Fibroblast of the conjunctiva (primary cell): ENCODE measurements at regions not wholly inside any gene's neighbourhood (a gene's known extent, or its start where the extent isn't known, plus 50 kb on each side); places are given as distances from the start of the nearest gene placed in this dataset.

Experiments
- DNase-seq: peaks from one replicate; pipeline ENCODE4 v3.0.0-alpha.2; 2010; ENCODE audit warnings: low read depth

DNA sequence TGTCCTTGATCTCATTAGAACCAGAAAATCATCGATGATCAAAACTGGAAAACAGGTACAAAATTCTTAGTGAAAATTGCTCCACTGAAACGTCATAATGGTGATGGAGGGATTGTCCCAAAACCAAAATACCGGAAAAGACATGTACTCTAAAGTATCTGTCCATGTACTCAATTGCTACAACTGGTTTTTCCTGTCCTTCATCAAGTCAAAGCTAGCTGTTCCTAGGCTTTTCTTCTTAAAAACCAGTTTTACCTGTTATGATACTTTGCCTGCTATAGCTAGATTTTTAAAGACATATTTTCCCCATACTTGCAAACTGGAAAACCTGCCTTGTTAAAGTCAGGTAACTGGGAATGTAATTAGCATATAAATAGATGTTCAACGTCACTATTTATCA is 50.5 kb upstream of the LRRC1 start:
- no peak for DNase-seq

DNA sequence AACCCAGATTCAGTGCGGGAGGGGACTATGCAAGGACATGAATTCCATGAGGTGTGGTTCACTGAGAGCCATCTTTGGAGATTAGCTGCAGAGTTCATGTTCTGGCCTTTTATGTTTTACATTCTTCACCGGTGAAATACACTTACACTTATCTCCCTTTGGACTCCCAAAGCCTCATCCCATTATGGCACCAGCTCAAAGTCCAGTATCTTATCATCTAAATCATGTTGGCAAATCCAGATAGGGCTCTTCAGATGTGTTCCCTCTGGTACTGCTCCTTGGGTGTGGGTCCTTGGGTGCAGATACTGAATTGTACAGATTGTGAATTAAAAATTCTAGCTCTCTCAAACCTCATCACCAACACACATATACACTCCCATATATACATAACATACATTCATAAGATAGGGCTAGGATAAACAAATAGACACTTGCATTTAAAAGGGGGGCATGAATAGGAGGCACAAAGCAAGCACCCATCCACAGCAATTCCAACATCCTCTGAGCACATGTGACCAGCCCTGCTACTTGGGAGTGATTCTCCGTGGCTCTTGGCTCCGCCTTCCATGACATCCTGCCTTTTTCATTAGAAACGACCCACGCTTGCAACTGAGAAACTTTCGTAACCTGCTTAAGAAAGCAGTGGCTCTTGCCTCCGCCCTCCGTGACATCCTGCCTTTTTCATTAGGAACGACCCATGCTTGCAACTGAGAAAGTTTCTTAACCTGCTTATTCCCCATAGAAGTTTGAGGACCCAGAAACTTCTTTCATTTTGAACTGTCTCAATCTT is 53.6 kb upstream of the LRRC1 start:
- DNase-seq, result no peak

- no peak for DNase-seq
Measured at GRCh38 chr6:53737746-53738145, 57.1 kb upstream of the LRRC1 start.

DNA sequence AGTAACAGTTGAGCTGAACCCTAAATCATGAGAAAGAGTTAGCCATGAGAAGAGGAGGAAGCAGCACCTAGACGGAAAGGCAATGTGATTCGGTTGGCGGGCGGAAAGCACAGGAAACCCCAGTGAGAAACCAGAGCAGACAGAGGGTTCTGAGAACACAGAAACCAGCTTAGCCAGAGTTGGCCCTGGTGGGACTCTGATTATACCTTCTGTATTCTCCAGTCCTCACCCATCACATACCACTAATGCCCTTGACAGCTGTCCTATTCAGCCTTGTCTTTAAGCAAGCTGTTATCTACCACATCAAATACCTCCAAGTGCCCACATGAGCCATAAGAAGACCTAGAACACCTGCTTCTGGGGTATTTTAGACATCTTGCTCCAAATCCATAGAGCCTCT is 58.9 kb upstream of the LRRC1 start:
- no peak for DNase-seq

GRCh38 chr6:53734473-53735299 is 60.1 kb upstream of the LRRC1 start:
- no peak for DNase-seq

GRCh38 chr6:53731866-53732636 is 62.8 kb upstream of the LRRC1 start:
- DNase-seq, result no peak

DNA sequence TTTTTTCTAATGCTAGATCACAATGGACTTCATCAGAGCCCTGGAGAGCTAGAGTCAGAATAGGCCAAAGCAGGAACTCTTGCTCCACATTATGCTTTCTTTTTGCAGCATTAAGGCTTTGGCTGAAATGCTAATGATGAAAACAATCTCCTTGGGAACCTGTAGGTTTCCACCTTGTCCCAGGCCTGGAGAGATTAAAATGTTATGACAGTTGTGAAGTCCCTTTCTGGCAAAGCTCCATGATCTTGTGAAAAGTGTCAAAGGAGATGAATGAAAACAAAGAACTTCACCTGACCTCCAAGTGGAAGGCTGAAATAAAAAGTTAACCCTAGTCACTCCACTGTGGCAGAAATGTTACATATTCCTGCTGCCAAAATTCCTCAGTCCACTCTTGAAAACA is 64.0 kb upstream of the LRRC1 start:
- DNase-seq, result no peak

DNA sequence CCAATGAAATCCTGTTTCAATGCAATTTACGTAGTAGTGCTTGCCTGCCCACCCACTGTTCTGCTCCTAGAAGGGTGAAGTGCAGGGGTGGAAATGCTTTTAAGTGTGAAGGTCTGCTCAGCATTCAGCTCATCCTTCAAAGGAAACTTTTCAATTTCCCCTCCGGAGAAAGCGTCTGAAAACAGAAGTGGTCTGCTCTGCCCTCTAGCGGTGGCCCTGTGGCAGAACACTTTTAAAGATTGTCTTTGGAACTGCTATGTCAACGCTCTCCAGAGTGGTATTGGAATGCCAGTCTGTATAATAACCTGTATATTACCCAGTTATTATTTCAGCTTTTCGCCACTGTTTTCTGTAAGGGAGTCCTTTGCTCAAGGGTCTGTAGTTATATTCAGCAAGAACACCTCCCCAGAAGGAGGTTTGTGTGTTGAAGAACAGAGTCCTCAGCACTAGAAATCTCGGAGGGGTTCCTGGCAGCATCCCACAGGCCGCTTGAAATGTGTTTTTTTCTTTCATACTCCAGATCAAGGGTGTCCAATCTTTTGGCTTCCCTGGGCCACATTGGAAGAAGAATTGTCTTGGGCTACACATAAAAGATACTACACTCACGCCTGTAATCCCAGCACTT is 63.1 kb upstream of the KLHL31 start:
- DNase-seq, result peak; percentile 23

DNA sequence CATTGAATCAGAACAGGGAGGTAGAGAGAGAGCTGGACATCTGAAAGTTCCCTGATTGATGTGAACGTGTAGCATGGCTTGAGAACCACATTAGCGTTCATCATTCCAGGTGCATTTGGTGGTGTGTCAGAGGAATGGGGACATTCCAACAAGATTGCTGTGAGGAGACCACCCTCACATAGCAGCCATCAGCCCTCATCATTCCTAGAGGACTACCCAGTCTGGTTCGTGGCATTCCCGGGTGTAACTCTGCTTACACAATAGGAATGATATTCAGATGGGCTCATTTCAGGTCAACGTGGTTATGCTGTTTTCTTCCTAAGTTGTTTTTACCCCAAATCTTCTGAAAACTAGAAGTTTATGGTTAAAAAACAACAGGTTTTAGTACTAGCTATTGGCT is 62.2 kb upstream of the KLHL31 start:
- no peak for DNase-seq

DNA sequence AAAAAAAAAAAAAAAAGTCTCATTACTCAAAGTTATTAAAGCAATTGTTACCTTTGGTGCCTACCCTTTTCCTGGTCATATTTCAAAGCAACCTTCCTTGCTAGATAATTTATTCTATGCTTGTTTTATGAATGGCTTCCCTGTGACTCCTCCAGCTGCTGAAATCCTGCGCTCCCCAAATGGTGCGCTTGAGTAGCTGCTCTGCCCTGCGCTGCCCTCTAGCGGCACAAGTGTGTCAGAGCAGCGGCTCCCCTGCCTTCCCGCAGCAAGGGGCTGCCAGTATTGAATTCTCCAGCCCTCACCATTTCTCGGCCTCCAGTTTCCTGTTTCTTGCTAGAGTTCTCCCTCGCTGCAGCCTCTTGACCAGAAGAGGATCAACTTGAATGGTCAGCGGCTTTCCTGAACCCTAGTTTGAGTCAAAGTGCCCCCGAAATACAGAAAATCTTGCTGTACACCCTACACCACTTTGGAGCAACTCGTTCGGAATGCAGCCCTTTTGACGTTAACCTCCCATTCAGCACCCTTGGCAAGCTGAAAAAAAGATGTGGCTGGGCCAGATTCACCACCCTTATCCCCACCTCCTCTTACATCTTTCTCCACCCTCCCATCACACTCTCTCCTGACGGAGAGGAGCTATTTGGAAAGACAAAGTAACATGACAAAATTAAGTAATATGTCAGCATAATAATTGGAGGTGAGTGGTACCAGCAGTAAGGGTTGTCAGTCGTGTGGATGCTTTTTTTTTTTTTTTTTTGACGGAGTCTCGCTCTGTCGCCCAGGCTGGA is 60.4 kb upstream of the KLHL31 start:
- peak; percentile 53 for DNase-seq

DNA sequence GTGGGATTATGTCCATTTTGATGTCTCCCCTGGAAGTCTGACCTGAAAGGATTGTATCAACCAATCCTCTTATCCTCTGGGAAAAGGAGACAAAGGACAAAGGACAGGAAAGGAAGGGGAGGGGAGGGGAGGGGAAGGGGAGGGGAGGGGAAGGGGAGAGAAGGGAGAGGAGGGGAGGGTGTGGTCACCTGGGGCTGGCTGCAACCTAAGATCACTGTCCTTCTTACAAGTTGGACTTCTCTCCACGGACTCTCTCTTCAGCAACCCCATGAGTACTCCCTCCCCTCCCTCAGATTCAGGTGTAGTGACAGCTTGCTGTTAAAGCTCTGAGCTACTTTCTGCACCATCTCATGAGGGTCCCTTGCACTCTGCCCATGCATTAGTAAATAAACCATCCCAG is 58.9 kb upstream of the KLHL31 start:
- no peak for DNase-seq

DNA sequence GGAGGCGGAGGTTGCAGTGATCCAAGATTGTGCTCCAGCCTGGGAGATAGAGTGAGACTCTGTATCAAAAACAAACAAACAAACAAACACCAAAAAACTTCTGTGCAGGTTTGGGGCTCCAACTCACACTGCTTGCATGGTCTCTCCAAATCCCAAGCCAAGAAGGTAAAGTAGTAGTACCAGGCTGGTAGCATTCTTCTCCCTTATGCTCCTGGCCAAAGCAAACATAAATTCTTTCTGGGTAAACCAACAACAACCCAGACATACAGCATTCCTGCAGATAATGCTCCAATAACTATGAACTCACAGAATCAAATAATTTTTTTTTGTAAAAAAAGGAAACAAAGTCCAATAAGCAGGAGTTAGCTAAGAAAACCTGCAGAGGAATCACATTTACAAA is 57.8 kb upstream of the KLHL31 start:
- no peak for DNase-seq

DNA sequence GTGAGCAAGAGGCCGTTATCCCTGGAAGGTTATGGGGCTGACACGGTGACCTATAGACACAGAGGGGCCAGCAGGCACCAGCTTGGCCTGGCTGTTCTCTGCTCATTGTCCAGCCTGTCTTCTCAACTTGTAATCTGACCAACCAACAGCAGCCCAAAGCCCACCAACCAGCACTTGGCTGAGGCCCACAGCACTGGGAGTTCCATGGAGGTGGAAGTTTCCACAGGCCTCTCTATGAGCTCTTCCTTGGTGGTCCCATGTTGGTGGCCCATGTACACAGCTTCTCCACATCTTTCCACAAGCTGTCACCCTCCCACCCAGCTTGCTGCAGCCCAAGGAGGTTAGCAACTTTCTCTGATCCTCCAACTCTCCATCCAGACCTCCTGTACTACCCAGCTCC is 56.2 kb upstream of the KLHL31 start:
- no peak for DNase-seq

GRCh38 chr6:53718597-53719460 is 53.3 kb upstream of the KLHL31 start:
- peak; percentile 58 for DNase-seq

DNA sequence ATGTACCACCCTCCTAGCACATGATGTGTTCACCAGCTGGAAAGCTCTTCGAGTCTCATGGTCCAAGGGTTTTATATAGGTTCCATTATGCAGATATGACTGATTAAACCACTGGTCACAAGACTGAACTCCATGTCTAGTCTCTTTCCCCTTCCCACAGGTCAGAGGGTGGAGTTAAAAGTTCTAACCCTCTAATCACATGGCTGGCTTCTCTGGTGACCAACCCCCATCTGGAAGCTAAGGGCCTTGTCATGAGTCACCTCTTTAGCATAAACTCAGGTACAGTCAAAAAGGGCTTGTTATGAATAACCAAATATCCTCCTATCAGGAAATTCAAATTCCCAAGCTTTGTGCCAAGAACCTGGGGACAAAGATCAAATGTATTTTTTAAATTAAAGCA is 52.0 kb upstream of the KLHL31 start:
- DNase-seq, result no peak

DNA sequence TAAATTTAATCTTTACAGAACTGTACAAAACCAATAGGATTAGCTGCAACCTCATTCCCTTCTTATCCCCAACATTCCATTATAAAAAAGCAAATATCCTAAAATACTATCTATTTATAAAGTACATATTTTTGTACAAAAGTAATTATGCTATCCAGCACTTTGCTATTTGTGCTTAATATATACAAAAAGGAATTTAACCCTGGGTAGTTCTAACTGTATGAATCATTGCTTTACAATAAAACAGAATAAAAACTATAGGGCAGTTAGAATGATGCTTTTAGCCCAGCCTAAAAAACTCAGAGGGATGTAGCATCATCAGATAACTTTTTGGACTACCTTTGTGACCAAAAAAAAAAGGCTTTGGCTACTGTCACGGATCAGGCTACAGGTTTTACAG is 49.9 kb upstream of the KLHL31 start:
- no peak for DNase-seq
